ENCODE measurements at regions not wholly inside any gene's neighbourhood (a gene's known extent, or its start where the extent isn't known, plus 50 kb on each side); places are given as distances from the start of the nearest gene placed in this dataset.

GRCh38 chr22:22401381-22401780 lies 107.2 kb downstream of the ZNF280B start:
- no peak for DNase-seq (ENCODE audit: low read depth, low spot score)
- no peak for TF ChIP-seq CTCF (IDR thresholded peaks at IDR 0.05; ENCODE audit: low read depth, low read length)
- CTCF ChIA-PET: interaction anchor here (1.8 kb wide), 1 partner anchor 21 kb away, joined by 4 read pairs; no protein-coding TSS in a partner anchor
- H3K9me3 ChIP-seq (ENCODE audit: control insufficient read depth, insufficient read depth, low read length): no peaks in the 10 kb centered on the region
- POLR2A ChIA-PET: no interaction called here
- no peak overlapping the region for H3K4me3 ChIP-seq (ENCODE audit: low read depth, low read length)
- no peak overlapping the region for H3K27ac ChIP-seq (ENCODE audit: low read depth, low read length)
- peaks cover 5% of the 10 kb centered on the region for H3K27me3 ChIP-seq (ENCODE audit: control insufficient read depth, insufficient read depth, low read length)

GRCh38 chr22:22403306-22403705 lies 105.2 kb downstream of the ZNF280B start:
- TF ChIP-seq CTCF (IDR thresholded peaks at IDR 0.05; ENCODE audit: low read depth, low read length): no peak
- DNase-seq (ENCODE audit: low read depth, low spot score): no peak
- CTCF ChIA-PET: no interaction called here

GRCh38 chr22:22403771-22404170 lies 104.8 kb downstream of the ZNF280B start:
- POLR2A ChIA-PET: no interaction called here
- CTCF ChIA-PET: interaction anchor here (2.6 kb wide), 1 partner anchor 19 kb away, joined by 13 read pairs; no protein-coding TSS in a partner anchor

More at GRCh38 chr22:22403306-22403705, 105.2 kb downstream of the ZNF280B start:
- H3K27ac ChIP-seq (ENCODE audit: low read depth, low read length): no peak overlapping the region
- H3K9me3 ChIP-seq (ENCODE audit: control insufficient read depth, insufficient read depth, low read length): no peaks in the 10 kb centered on the region
- peaks cover 7% of the 10 kb centered on the region for H3K27me3 ChIP-seq (ENCODE audit: control insufficient read depth, insufficient read depth, low read length)
- POLR2A ChIA-PET: no interaction called here
- no peak overlapping the region for H3K4me3 ChIP-seq (ENCODE audit: low read depth, low read length)

GRCh38 chr22:22404598-22405284 lies 103.8 kb downstream of the ZNF280B start:
- ChIA-PET CTCF (interaction anchor here (2.6 kb wide), 1 partner anchor 18 kb away, joined by 13 read pairs; no protein-coding TSS in a partner anchor), POLR2A (no interaction called here)
- Histone ChIP-seq H3K27me3 (ENCODE audit: control insufficient read depth, insufficient read depth, low read length) (peaks cover 11% of the 10 kb centered on the region), H3K9me3 (ENCODE audit: control insufficient read depth, insufficient read depth, low read length) (no peaks in the 10 kb centered on the region), H3K27ac (ENCODE audit: low read depth, low read length) (no peak overlapping the region), H3K4me3 (ENCODE audit: low read depth, low read length) (no peak overlapping the region)
- DNase-seq (ENCODE audit: low read depth, low spot score): no peak
- TF ChIP-seq CTCF (IDR thresholded peaks at IDR 0.05; ENCODE audit: low read depth, low read length): no peak

More at GRCh38 chr22:22403771-22404170, 104.8 kb downstream of the ZNF280B start:
- Histone ChIP-seq H3K4me3 (ENCODE audit: low read depth, low read length) (no peak overlapping the region), H3K27ac (ENCODE audit: low read depth, low read length) (no peak overlapping the region), H3K27me3 (ENCODE audit: control insufficient read depth, insufficient read depth, low read length) (peaks cover 7% of the 10 kb centered on the region), H3K9me3 (ENCODE audit: control insufficient read depth, insufficient read depth, low read length) (no peaks in the 10 kb centered on the region)
- TF ChIP-seq CTCF (IDR thresholded peaks at IDR 0.05; ENCODE audit: low read depth, low read length): no peak
- DNase-seq (ENCODE audit: low read depth, low spot score): no peak

GRCh38 chr22:22406445-22407027 lies 102.0 kb downstream of the ZNF280B start:
- DNase-seq (ENCODE audit: low read depth, low spot score): no peak
- Histone ChIP-seq H3K9me3 (ENCODE audit: control insufficient read depth, insufficient read depth, low read length) (no peaks in the 10 kb centered on the region), H3K27ac (ENCODE audit: low read depth, low read length) (no peak overlapping the region), H3K4me3 (ENCODE audit: low read depth, low read length) (no peak overlapping the region), H3K27me3 (ENCODE audit: control insufficient read depth, insufficient read depth, low read length) (peaks cover 19% of the 10 kb centered on the region)
- ChIA-PET CTCF (interaction anchor here (2.6 kb wide), 1 partner anchor 16 kb away, joined by 13 read pairs; no protein-coding TSS in a partner anchor), POLR2A (no interaction called here)
- TF ChIP-seq CTCF (IDR thresholded peaks at IDR 0.05; ENCODE audit: low read depth, low read length): no peak
